Naive thymus-derived CD4-positive, alpha-beta T cell (primary cell): ENCODE measurements at regions not wholly inside any gene's neighbourhood (a gene's known extent, or its start where the extent isn't known, plus 50 kb on each side); places are given as distances from the start of the nearest gene placed in this dataset.

ENCODE experiments used
- ATAC-seq: fragments of 150-1000 bp; cut with Tn5 transposase; 2 replicates; pipeline ENCODE4 v1.10.0; 2021; ENCODE audit warnings: mild to moderate bottlenecking, moderate library complexity
- CTCF ChIA-PET: fragments of 350-600 bp; sonication (Branson Sonifier 250); formaldehyde crosslinking; loops from one replicate; lab custom pipeline; 2021; ENCODE audit warnings: antibody characterized with exemption; lab: Charles Lee
- POLR2A ChIA-PET: fragments of 350-600 bp; sonication (Branson Sonifier 250); formaldehyde crosslinking; loops from one replicate; lab custom pipeline; 2021; ENCODE audit warnings: antibody characterized with exemption, inconsistent platforms; lab: Charles Lee
- DNase-seq, 9 donors: peaks; one replicate each; pipeline versions ENCODE4 v3.0.0 to v3.0.0-alpha.2; 2020 to 2022; ENCODE audit warnings: mixed read lengths in 1 of 9
- H3K27ac ChIP-seq: one replicate; pipeline ENCODE4 v1.7.0; 2013; ENCODE audit warnings: mild to moderate bottlenecking, low read depth, low read length, moderate library complexity
- H3K27me3 ChIP-seq, 2 donors: one replicate each; pipeline ENCODE4 v1.7.0; 2013; ENCODE audit warnings: low read length in 2 of 2, mild to moderate bottlenecking in 2 of 2, moderate library complexity in 2 of 2; ENCODE audit not compliant: control insufficient read depth in 2 of 2, insufficient read depth in 2 of 2
- H3K36me3 ChIP-seq, 3 experiments: 1 replicate in 2 of 3; 2 replicates in 1 of 3; pipeline ENCODE4 v1.7.0; 2013; ENCODE audit warnings: low read length in 3 of 3, mild to moderate bottlenecking in 3 of 3, moderate library complexity in 1 of 3; ENCODE audit not compliant: insufficient read depth in 3 of 3, control insufficient read depth in 2 of 3
- H3K4me1 ChIP-seq, 2 donors: one replicate each; pipeline ENCODE4 v1.7.0; 2013; ENCODE audit warnings: low read length in 2 of 2, mild to moderate bottlenecking in 2 of 2, moderate library complexity in 1 of 2; ENCODE audit not compliant: control insufficient read depth in 2 of 2, insufficient read depth in 2 of 2
- H3K4me3 ChIP-seq: 2 replicates; pipeline ENCODE4 v1.7.0; 2013; ENCODE audit warnings: mild to moderate bottlenecking, low read length
- H3K9me3 ChIP-seq, 3 experiments: 1 replicate in 2 of 3; 2 replicates in 1 of 3; pipeline ENCODE4 v1.7.0; 2013; ENCODE audit warnings: low read length in 3 of 3; ENCODE audit not compliant: control insufficient read depth in 2 of 3
- H3K27ac Mint-ChIP-seq, 9 donors: one replicate each; pipeline ENCODE4 v1.8.0; 2020 to 2022; ENCODE audit warnings: mixed read lengths in 9 of 9, mild to moderate bottlenecking in 8 of 9, moderate library complexity in 5 of 9, inconsistent platforms in 2 of 9
- H3K27me3 Mint-ChIP-seq, 5 donors: one replicate each; pipeline ENCODE4 v1.8.0; 2021 to 2022; ENCODE audit warnings: mixed read lengths in 5 of 5, mild to moderate bottlenecking in 1 of 5
- H3K36me3 Mint-ChIP-seq, 5 donors: one replicate each; pipeline ENCODE4 v1.8.0; 2020 to 2022; ENCODE audit warnings: mixed read lengths in 5 of 5, mild to moderate bottlenecking in 3 of 5, inconsistent platforms in 1 of 5
- H3K4me1 Mint-ChIP-seq, 7 donors: one replicate each; pipeline ENCODE4 v1.8.0; 2020 to 2022; ENCODE audit warnings: mixed read lengths in 7 of 7, mild to moderate bottlenecking in 3 of 7, inconsistent platforms in 1 of 7
- H3K4me3 Mint-ChIP-seq, 10 donors: one replicate each; pipeline ENCODE4 v1.8.0; 2020 to 2022; ENCODE audit warnings: mild to moderate bottlenecking in 10 of 10, mixed read lengths in 10 of 10, moderate library complexity in 6 of 10, inconsistent platforms in 2 of 10
- H3K9me3 Mint-ChIP-seq, 11 donors: one replicate each; pipeline ENCODE4 v1.8.0; 2020 to 2022; ENCODE audit warnings: mixed read lengths in 11 of 11, mild to moderate bottlenecking in 4 of 11, inconsistent platforms in 1 of 11, moderate library complexity in 1 of 11
- intact Hi-C, 2 donors: fragments of 100-400 bp; cut with micrococcal nuclease; formaldehyde crosslinking; loops; one replicate each; pipeline ENCODE4 v1.15.1; 2023

- no peaks in the 10 kb centered on the region for H3K36me3 Mint-ChIP-seq
- DNase-seq: no peak
- Histone ChIP-seq H3K9me3 (no peaks in the 10 kb centered on the region), H3K27ac (no peak overlapping the region), H3K27me3 (no peaks in the 10 kb centered on the region), H3K4me3 (no peak overlapping the region), H3K4me1 (peaks cover 0 to 4% of the 10 kb centered on the region in 2 donors), H3K36me3 (no peaks in the 10 kb centered on the region)
- ATAC-seq: peak; percentile 75
- H3K4me1 Mint-ChIP-seq: peaks cover 0 to 14% (median 0%) of the 10 kb centered on the region in 7 donors
- peaks cover 0 to 20% (median 7%) of the 10 kb centered on the region in 5 donors for H3K27me3 Mint-ChIP-seq
- ChIA-PET CTCF (no interaction called here), POLR2A (no interaction called here)
- H3K9me3 Mint-ChIP-seq: no peaks in the 10 kb centered on the region
- intact Hi-C loops: loop anchor here in 1 of 2 donors (10.0 kb wide), 1 partner anchor 127 kb away; no protein-coding TSS in a partner anchor
- H3K4me3 Mint-ChIP-seq: peak overlapping the region in 1 of 10 donors; percentile 33
- no peak overlapping the region for H3K27ac Mint-ChIP-seq
Measured at GRCh38 chr9:121557581-121558447, 58.2 kb upstream of the GGTA1 start.

GRCh38 chr9:121558473-121558872, 58.8 kb upstream of the GGTA1 start:
- Histone ChIP-seq H3K4me3 (no peak overlapping the region), H3K27ac (no peak overlapping the region), H3K27me3 (no peaks in the 10 kb centered on the region), H3K4me1 (peaks cover 0 to 4% of the 10 kb centered on the region in 2 donors), H3K36me3 (no peaks in the 10 kb centered on the region), H3K9me3 (no peaks in the 10 kb centered on the region)
- Mint-ChIP-seq H3K4me1 (peaks cover 0 to 14% (median 0%) of the 10 kb centered on the region in 7 donors), H3K36me3 (no peaks in the 10 kb centered on the region), H3K4me3 (no peak overlapping the region), H3K27ac (no peak overlapping the region), H3K9me3 (no peaks in the 10 kb centered on the region), H3K27me3 (peaks cover 0 to 25% (median 7%) of the 10 kb centered on the region in 5 donors)
- POLR2A ChIA-PET: no interaction called here
- CTCF ChIA-PET: no interaction called here
- DNase-seq (no peak), ATAC-seq (no peak)
- intact Hi-C loops: loop anchor here in 1 of 2 donors (10.0 kb wide), 1 partner anchor 126 kb away; no protein-coding TSS in a partner anchor

GRCh38 chr9:121559183-121559582, 59.5 kb upstream of the GGTA1 start:
- peak; percentile 57 for ATAC-seq
- Mint-ChIP-seq H3K27me3 (peaks cover 0 to 25% (median 7%) of the 10 kb centered on the region in 5 donors), H3K9me3 (no peaks in the 10 kb centered on the region), H3K36me3 (no peaks in the 10 kb centered on the region), H3K4me1 (peaks cover 0 to 14% (median 0%) of the 10 kb centered on the region in 7 donors), H3K4me3 (no peak overlapping the region), H3K27ac (no peak overlapping the region)
- intact Hi-C loops: loop anchor here in 1 of 2 donors (10.0 kb wide), 1 partner anchor 126 kb away; no protein-coding TSS in a partner anchor
- Histone ChIP-seq H3K4me3 (no peak overlapping the region), H3K27me3 (no peaks in the 10 kb centered on the region), H3K36me3 (no peaks in the 10 kb centered on the region), H3K4me1 (peaks cover 0 to 4% of the 10 kb centered on the region in 2 donors), H3K9me3 (no peaks in the 10 kb centered on the region), H3K27ac (no peak overlapping the region)
- ChIA-PET POLR2A (no interaction called here), CTCF (no interaction called here)
- DNase-seq: no peak

- DNase-seq: no peak
- H3K4me3 ChIP-seq: no peak overlapping the region
- Mint-ChIP-seq H3K27ac (no peak overlapping the region), H3K27me3 (peaks cover 0 to 25% (median 6%) of the 10 kb centered on the region in 5 donors), H3K4me1 (peaks cover 0 to 14% (median 0%) of the 10 kb centered on the region in 7 donors), H3K4me3 (no peak overlapping the region), H3K9me3 (peaks cover 0 to 2% (median 0%) of the 10 kb centered on the region in 11 donors), H3K36me3 (no peaks in the 10 kb centered on the region)
- POLR2A ChIA-PET: no interaction called here
- no peaks in the 10 kb centered on the region for H3K36me3 ChIP-seq
- no peak for ATAC-seq
- no peak overlapping the region for H3K27ac ChIP-seq
- intact Hi-C loops: no loop called here
- H3K4me1 ChIP-seq: peaks cover 0 to 4% of the 10 kb centered on the region in 2 donors
- H3K9me3 ChIP-seq: no peaks in the 10 kb centered on the region
- CTCF ChIA-PET: interaction anchor here (1.0 kb wide), 1 partner anchor 11 kb away, joined by 3 read pairs; no protein-coding TSS in a partner anchor
- no peaks in the 10 kb centered on the region for H3K27me3 ChIP-seq
Measured at GRCh38 chr9:121560921-121561320, 61.3 kb upstream of the GGTA1 start.

- ATAC-seq: no peak
- no peaks in the 10 kb centered on the region for H3K36me3 ChIP-seq
Measured at GRCh38 chr9:121561385-121562222, 62.0 kb upstream of the GGTA1 start.

GRCh38 chr9:121562301-121562700, 62.7 kb upstream of the GGTA1 start:
- H3K36me3 Mint-ChIP-seq: no peaks in the 10 kb centered on the region
- ATAC-seq (no peak), DNase-seq (no peak)
- Histone ChIP-seq H3K27ac (no peak overlapping the region), H3K4me3 (no peak overlapping the region), H3K4me1 (peaks cover 0 to 4% of the 10 kb centered on the region in 2 donors), H3K9me3 (no peaks in the 10 kb centered on the region), H3K27me3 (no peaks in the 10 kb centered on the region), H3K36me3 (no peaks in the 10 kb centered on the region)
- peaks cover 0 to 2% (median 0%) of the 10 kb centered on the region in 11 donors for H3K9me3 Mint-ChIP-seq
- no peak overlapping the region for H3K4me3 Mint-ChIP-seq
- POLR2A ChIA-PET: no interaction called here
- peaks cover 0 to 23% (median 3%) of the 10 kb centered on the region in 5 donors for H3K27me3 Mint-ChIP-seq
- no peak overlapping the region for H3K27ac Mint-ChIP-seq
- H3K4me1 Mint-ChIP-seq: peaks cover 0 to 13% (median 0%) of the 10 kb centered on the region in 7 donors
- CTCF ChIA-PET: no interaction called here
- intact Hi-C loops: no loop called here

More at GRCh38 chr9:121561385-121562222, 62.0 kb upstream of the GGTA1 start:
- Mint-ChIP-seq H3K27ac (no peak overlapping the region), H3K9me3 (peaks cover 0 to 2% (median 0%) of the 10 kb centered on the region in 11 donors), H3K27me3 (peaks cover 0 to 23% (median 7%) of the 10 kb centered on the region in 5 donors), H3K4me3 (no peak overlapping the region), H3K36me3 (no peaks in the 10 kb centered on the region), H3K4me1 (peaks cover 0 to 14% (median 0%) of the 10 kb centered on the region in 7 donors)
- ChIA-PET POLR2A (no interaction called here), CTCF (interaction anchor here (1.0 kb wide), 1 partner anchor 11 kb away, joined by 3 read pairs; no protein-coding TSS in a partner anchor)
- Histone ChIP-seq H3K27me3 (no peaks in the 10 kb centered on the region), H3K9me3 (no peaks in the 10 kb centered on the region), H3K4me1 (peaks cover 0 to 4% of the 10 kb centered on the region in 2 donors), H3K27ac (no peak overlapping the region), H3K4me3 (no peak overlapping the region)
- DNase-seq: no peak
- intact Hi-C loops: no loop called here
